SU-DHL-6 (cell line): ENCODE measurements at regions not wholly inside any gene's neighbourhood (a gene's known extent, or its start where the extent isn't known, plus 50 kb on each side); places are given as distances from the start of the nearest gene placed in this dataset.

ENCODE experiments used
- H2AFZ ChIP-seq: fragments of 200-600 bp; sonication (generic); 2 replicates; pipeline ENCODE4 v1.6.1; 2014; ENCODE audit warnings: low read depth, mild to moderate bottlenecking, moderate library complexity, mixed read lengths, antibody characterized with exemption, low read length; ENCODE audit not compliant: severe bottlenecking
- H3F3A ChIP-seq: fragments of 200-600 bp; shearing (Covaris generic); 2 replicates; pipeline ENCODE4 v1.6.0; 2016; ENCODE audit warnings: antibody characterized with exemption, mild to moderate bottlenecking; ENCODE audit not compliant: insufficient read depth
- H3K27ac ChIP-seq: fragments of 200-600 bp; sonication (generic); 2 replicates; pipeline ENCODE4 v1.5.1; 2016; ENCODE audit warnings: low read depth, mild to moderate bottlenecking, low read length, moderate library complexity, mixed read lengths
- H3K27me3 ChIP-seq: fragments of 200-600 bp; sonication (generic), shearing (Covaris generic); 2 replicates; pipeline ENCODE4 v1.6.0; 2014; ENCODE audit warnings: mild to moderate bottlenecking, low read length
- H3K36me3 ChIP-seq: fragments of 200-600 bp; sonication (generic); 2 replicates; pipeline ENCODE4 v1.6.1; 2014; ENCODE audit warnings: mild to moderate bottlenecking, low read length, mixed read lengths
- H3K4me2 ChIP-seq: fragments of 300-600, 200-600 bp; shearing (Covaris generic), sonication (generic); 2 replicates; pipeline ENCODE4 v1.6.0; 2014; ENCODE audit warnings: low read length, low read depth, mild to moderate bottlenecking; ENCODE audit not compliant: poor library complexity, severe bottlenecking
- H3K4me3 ChIP-seq: fragments of 200-600 bp; sonication (generic); 2 replicates; pipeline ENCODE4 v1.5.1; 2014; ENCODE audit warnings: antibody characterized with exemption, low read length, mild to moderate bottlenecking, mixed read lengths; ENCODE audit not compliant: insufficient read depth, poor library complexity, severe bottlenecking
- H3K79me2 ChIP-seq: fragments of 200-600 bp; sonication (generic); 2 replicates; pipeline ENCODE4 v1.6.1; 2014; ENCODE audit warnings: mild to moderate bottlenecking, low read length, moderate library complexity; ENCODE audit not compliant: insufficient read depth
- H3K9ac ChIP-seq: fragments of 200-600 bp; sonication (generic); 2 replicates; pipeline ENCODE4 v1.7.0; 2014; ENCODE audit warnings: mild to moderate bottlenecking, low read length
- H3K9me2 ChIP-seq: fragments of 200-600 bp; sonication (generic); replicated peaks from 2 replicates; pipeline ENCODE4 v1.6.1; 2014; ENCODE audit warnings: low read length; ENCODE audit not compliant: insufficient read depth
- H3K9me3 ChIP-seq: fragments of 200-600 bp; sonication (generic); 2 replicates; pipeline ENCODE4 v1.6.1; 2014; ENCODE audit warnings: low read length, mixed read lengths; ENCODE audit not compliant: insufficient read depth
- H4K20me1 ChIP-seq: fragments of 200-600 bp; sonication (generic); 2 replicates; pipeline ENCODE4 v1.6.1; 2014; ENCODE audit warnings: low read depth, mild to moderate bottlenecking, antibody characterized with exemption, low read length, moderate library complexity, mixed read lengths
- EZH2phosphoT487 ChIP-seq: fragments of 200-600 bp; sonication (generic), shearing (Covaris generic); conservative IDR thresholded peaks from 2 replicates; pipeline ENCODE4 v1.6.1; 2018; ENCODE audit warnings: mild to moderate bottlenecking, antibody characterized with exemption, low read length, moderate library complexity, mixed read lengths
- TF ChIP-seq, protein P1 (sequence below): fragments of 200-600 bp; sonication (generic); IDR thresholded peaks from one replicate; pipeline ENCODE4 v1.5.1; 2017; ENCODE audit warnings: antibody characterized with exemption, mild to moderate bottlenecking, low read length, moderate library complexity; ENCODE audit not compliant: insufficient read depth, poor library complexity, severe bottlenecking

DNA sequence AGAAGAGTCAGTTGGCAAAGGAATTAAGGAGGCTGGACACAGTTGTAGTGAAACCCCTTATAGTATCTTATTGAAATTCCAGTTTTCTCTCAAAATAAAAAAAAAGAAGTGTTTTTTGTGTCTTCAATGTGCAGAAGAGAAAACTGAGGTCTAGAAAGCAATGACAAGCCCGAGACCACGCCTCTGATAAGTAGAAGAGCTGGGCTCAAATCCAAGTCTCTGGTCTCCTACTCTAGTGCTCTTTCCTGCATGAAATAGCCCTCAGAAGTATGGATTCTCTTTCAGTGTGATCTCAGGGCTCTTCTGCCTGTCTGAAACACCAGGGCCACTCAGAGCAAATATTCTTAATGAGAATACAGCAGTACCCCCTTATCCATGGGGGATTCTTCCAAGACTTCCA lies 200.9 kb downstream of the KIF18A start:
- H4K20me1 ChIP-seq = no peaks in the 10 kb centered on the region
- H2AFZ ChIP-seq = no peak overlapping the region
- no peaks in the 10 kb centered on the region for H3K27me3 ChIP-seq
- H3K4me3 ChIP-seq = no peak overlapping the region
- H3K9me2 ChIP-seq = no peaks in the 10 kb centered on the region
- TF ChIP-seq EZH2phosphoT487 = no peak
- TF ChIP-seq, protein P1, sequence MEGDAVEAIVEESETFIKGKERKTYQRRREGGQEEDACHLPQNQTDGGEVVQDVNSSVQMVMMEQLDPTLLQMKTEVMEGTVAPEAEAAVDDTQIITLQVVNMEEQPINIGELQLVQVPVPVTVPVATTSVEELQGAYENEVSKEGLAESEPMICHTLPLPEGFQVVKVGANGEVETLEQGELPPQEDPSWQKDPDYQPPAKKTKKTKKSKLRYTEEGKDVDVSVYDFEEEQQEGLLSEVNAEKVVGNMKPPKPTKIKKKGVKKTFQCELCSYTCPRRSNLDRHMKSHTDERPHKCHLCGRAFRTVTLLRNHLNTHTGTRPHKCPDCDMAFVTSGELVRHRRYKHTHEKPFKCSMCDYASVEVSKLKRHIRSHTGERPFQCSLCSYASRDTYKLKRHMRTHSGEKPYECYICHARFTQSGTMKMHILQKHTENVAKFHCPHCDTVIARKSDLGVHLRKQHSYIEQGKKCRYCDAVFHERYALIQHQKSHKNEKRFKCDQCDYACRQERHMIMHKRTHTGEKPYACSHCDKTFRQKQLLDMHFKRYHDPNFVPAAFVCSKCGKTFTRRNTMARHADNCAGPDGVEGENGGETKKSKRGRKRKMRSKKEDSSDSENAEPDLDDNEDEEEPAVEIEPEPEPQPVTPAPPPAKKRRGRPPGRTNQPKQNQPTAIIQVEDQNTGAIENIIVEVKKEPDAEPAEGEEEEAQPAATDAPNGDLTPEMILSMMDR = no peak
- no peaks in the 10 kb centered on the region for H3K9me3 ChIP-seq
- no peak overlapping the region for H3K4me2 ChIP-seq
- no peaks in the 10 kb centered on the region for H3F3A ChIP-seq
- no peak overlapping the region for H3K9ac ChIP-seq
- no peaks in the 10 kb centered on the region for H3K79me2 ChIP-seq
- no peaks in the 10 kb centered on the region for H3K36me3 ChIP-seq
- no peak overlapping the region for H3K27ac ChIP-seq

DNA sequence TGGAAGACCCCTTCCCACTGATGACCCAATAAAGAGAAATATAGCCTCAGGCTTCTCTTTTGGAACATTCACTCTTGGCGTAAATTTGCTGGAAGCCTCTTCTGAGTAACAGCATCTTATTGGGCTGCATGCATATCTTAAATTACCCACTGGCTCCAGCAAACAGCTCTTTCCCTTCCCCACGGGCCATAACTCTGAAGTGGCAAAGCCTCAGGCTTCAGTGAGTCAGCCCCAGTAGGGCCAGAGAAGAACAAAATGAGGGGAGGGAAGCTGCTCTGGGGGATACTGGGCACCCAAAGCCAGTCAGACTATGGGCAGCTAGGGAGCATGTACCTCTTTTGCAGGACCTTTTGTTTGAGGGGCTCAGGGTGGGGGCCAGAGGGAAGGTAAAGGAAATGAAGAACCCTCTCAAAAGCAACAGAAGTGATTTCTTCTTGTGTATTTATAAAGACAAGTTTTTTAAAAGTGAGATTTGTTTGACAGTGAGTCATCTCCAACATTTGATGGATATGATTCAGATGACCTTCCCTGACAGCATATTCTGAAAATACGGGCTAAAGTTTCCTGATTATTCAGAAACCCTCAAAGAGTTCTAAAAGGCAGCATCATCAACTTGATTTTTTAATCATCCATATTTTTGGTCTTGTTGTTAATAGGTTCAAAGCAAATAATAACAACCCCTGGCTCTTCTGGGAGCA lies 203.4 kb downstream of the KIF18A start:
- H3K9me3 ChIP-seq = no peaks in the 10 kb centered on the region
- H3K27me3 ChIP-seq = no peaks in the 10 kb centered on the region
- H3K4me3 ChIP-seq = no peak overlapping the region
- no peaks in the 10 kb centered on the region for H3F3A ChIP-seq
- H3K79me2 ChIP-seq = no peaks in the 10 kb centered on the region
- no peak overlapping the region for H3K9ac ChIP-seq
- H3K9me2 ChIP-seq = no peaks in the 10 kb centered on the region
- no peaks in the 10 kb centered on the region for H4K20me1 ChIP-seq
- no peak overlapping the region for H3K27ac ChIP-seq
- TF ChIP-seq, protein P1 = no peak
- no peak for TF ChIP-seq EZH2phosphoT487
- H2AFZ ChIP-seq = no peak overlapping the region
- H3K4me2 ChIP-seq = no peak overlapping the region
- H3K36me3 ChIP-seq = no peaks in the 10 kb centered on the region

DNA sequence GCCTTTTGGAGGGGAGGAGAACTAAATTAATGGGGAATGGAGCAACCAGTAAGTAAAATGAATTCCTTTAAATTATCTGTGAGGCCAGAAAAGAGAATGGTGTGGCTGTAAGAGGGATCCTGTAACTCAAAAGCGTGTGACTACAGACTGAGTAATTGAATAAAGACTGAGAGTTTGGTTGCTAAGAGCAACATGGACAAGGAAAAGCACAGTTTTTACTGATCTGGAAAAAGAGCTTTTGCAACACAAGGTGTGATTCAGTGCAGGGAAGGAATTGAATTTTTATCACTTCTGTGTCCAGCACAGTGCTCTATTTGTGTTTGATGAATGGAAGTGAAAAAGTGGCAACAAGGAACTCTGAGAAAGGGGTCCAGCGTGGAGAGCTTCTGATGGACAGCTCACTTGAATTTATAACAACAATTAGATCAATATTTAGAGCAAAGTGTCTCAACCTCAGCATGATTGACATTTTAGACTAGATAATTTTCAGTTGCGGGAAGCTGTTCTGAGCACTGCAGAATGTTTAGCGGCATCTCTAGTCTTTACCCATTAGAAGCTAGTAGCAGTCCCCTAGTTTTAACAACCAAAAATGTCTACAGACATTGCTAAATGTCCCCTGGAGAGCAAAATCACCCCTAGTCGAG lies 202.8 kb upstream of the BDNF start:
- H3K36me3 ChIP-seq = no peaks in the 10 kb centered on the region
- no peak overlapping the region for H2AFZ ChIP-seq
- no peaks in the 10 kb centered on the region for H3K27me3 ChIP-seq
- H4K20me1 ChIP-seq = no peaks in the 10 kb centered on the region
- no peaks in the 10 kb centered on the region for H3F3A ChIP-seq
- no peak overlapping the region for H3K9ac ChIP-seq
- no peak for TF ChIP-seq EZH2phosphoT487
- TF ChIP-seq, protein P1 = no peak
- H3K4me2 ChIP-seq = no peak overlapping the region
- no peak overlapping the region for H3K4me3 ChIP-seq
- H3K9me3 ChIP-seq = no peaks in the 10 kb centered on the region
- no peaks in the 10 kb centered on the region for H3K9me2 ChIP-seq
- H3K27ac ChIP-seq = no peak overlapping the region
- H3K79me2 ChIP-seq = no peaks in the 10 kb centered on the region
